Endothelial cell of umbilical vein (primary cell): ENCODE measurements at regions not wholly inside any gene's neighbourhood (a gene's known extent, or its start where the extent isn't known, plus 50 kb on each side); places are given as distances from the start of the nearest gene placed in this dataset.

Source experiments
- BruUV-seq: library from RNA; stranded (reverse); fragments of 400-500 nt; replicated peaks from 2 replicates; lab custom pipeline; 2021; lab: Mats Ljungman, UMichigan
- CTCF ChIA-PET: fragments of 300-600, 350-600 bp; sonication (Branson Sonifier 250); formaldehyde crosslinking; loops from one replicate; lab custom pipeline; 2021; ENCODE audit warnings: antibody characterized with exemption, inconsistent platforms; lab: Charles Lee
- POLR2A ChIA-PET: fragments of 300-600, 350-600 bp; sonication (Branson Sonifier 250); formaldehyde crosslinking; loops from one replicate; lab custom pipeline; 2021; ENCODE audit warnings: antibody characterized with exemption, inconsistent platforms; lab: Charles Lee
- DNase-seq: peaks from one replicate; pipeline ENCODE4 v3.0.0-alpha.2; 2011; ENCODE audit warnings: low read depth, low spot score
- FAIRE-seq: peaks from 2 replicates; lab custom pipeline; 2011; peaks lifted over from hg19 to GRCh38; lab: Jason Lieb, UNC
- H2AFZ ChIP-seq: 2 replicates; pipeline ENCODE4 v1.6.0; 2012; ENCODE audit warnings: low read depth, low read length, control low read depth, inconsistent platforms
- H3K27ac ChIP-seq: 2 replicates; pipeline ENCODE4 v1.5.1; 2011; ENCODE audit warnings: low read depth, mild to moderate bottlenecking, control low read depth, low read length, moderate library complexity; ENCODE audit not compliant: insufficient read depth
- H3K27me3 ChIP-seq, 2 experiments: 2 replicates each; pipeline versions ENCODE4 v1.6.0 to v1.6.1; 2011; ENCODE audit warnings: low read length in 2 of 2, mixed read lengths in 1 of 2; ENCODE audit not compliant: control insufficient read depth in 2 of 2, insufficient read depth in 2 of 2
- H3K36me3 ChIP-seq, 2 experiments: 2 replicates in 1 of 2; 3 replicates in 1 of 2; pipeline ENCODE4 v1.5.1; 2011; ENCODE audit warnings: low read length in 2 of 2, mild to moderate bottlenecking in 1 of 2, moderate library complexity in 1 of 2; ENCODE audit not compliant: control insufficient read depth in 2 of 2, insufficient read depth in 2 of 2; ENCODE audit errors: extremely low read depth in 1 of 2
- H3K4me1 ChIP-seq: 3 replicates; pipeline ENCODE4 v1.5.1; 2011; ENCODE audit warnings: mild to moderate bottlenecking, low read length; ENCODE audit not compliant: control insufficient read depth, insufficient read depth; ENCODE audit errors: extremely low read depth
- H3K4me2 ChIP-seq: 2 replicates; pipeline ENCODE4 v1.6.1; 2011; ENCODE audit warnings: low read length, control low read depth, mixed read lengths; ENCODE audit not compliant: insufficient read depth
- H3K4me3 ChIP-seq, 3 experiments: fragments of 200-600 bp in 1 of 3; sonication (generic), shearing (Covaris generic) in 1 of 3; replicated peaks in 1 of 3; 2 replicates each; pipeline ENCODE4 v1.5.1; 2011 to 2016; ENCODE audit warnings: control low read depth in 3 of 3, low read length in 3 of 3, mild to moderate bottlenecking in 2 of 3, inconsistent platforms in 1 of 3, low read depth in 1 of 3, moderate library complexity in 1 of 3; ENCODE audit not compliant: insufficient read depth in 1 of 3
- H3K79me2 ChIP-seq: 2 replicates; pipeline ENCODE4 v1.6.0; 2012; ENCODE audit warnings: low read length, inconsistent platforms; ENCODE audit not compliant: control insufficient read depth, insufficient read depth
- H3K9ac ChIP-seq: replicated peaks from 2 replicates; pipeline ENCODE3; 2011; ENCODE audit warnings: low read length, control low read depth; ENCODE audit not compliant: insufficient read depth; ENCODE audit errors: extremely low read depth
- H3K9me1 ChIP-seq: replicated peaks from 3 replicates; pipeline ENCODE4 v1.6.0; 2011; ENCODE audit warnings: mild to moderate bottlenecking, low read length; ENCODE audit not compliant: control insufficient read depth, insufficient read depth; ENCODE audit errors: extremely low read depth
- H3K9me3 ChIP-seq: replicated peaks from 2 replicates; pipeline ENCODE4 v1.5.1; 2012; ENCODE audit warnings: low read length, inconsistent platforms; ENCODE audit not compliant: control insufficient read depth, insufficient read depth
- H4K20me1 ChIP-seq: replicated peaks from 2 replicates; pipeline ENCODE3; 2011; ENCODE audit warnings: mild to moderate bottlenecking, low read length; ENCODE audit not compliant: control insufficient read depth, insufficient read depth; ENCODE audit errors: extremely low read depth
- CTCF ChIP-seq, 2 donors: IDR thresholded peaks; 1 replicate in 1 of 2; 2 replicates in 1 of 2; pipeline ENCODE4 v1.5.1; 2011; ENCODE audit warnings: low read length in 2 of 2, mild to moderate bottlenecking in 2 of 2, moderate library complexity in 2 of 2, control low read depth in 1 of 2, inconsistent platforms in 1 of 2, low read depth in 1 of 2; ENCODE audit not compliant: insufficient read depth in 1 of 2; ENCODE audit errors: extremely low read depth in 1 of 2
- EZH2 ChIP-seq: IDR thresholded peaks from 2 replicates; pipeline ENCODE4 v1.6.1; 2012; ENCODE audit warnings: borderline replicate concordance, low read depth, mild to moderate bottlenecking, moderate library complexity, low read length, inconsistent platforms; ENCODE audit not compliant: severe bottlenecking
- FOS ChIP-seq: IDR thresholded peaks from 2 replicates; pipeline ENCODE4 v1.6.1; 2011; ENCODE audit warnings: mild to moderate bottlenecking, low read length, moderate library complexity, borderline replicate concordance; ENCODE audit not compliant: insufficient read depth
- GATA2 ChIP-seq: IDR thresholded peaks from 2 replicates; pipeline ENCODE4 v1.7.0; 2011; ENCODE audit warnings: low read depth, mild to moderate bottlenecking, moderate library complexity, mixed read lengths, low read length; ENCODE audit not compliant: insufficient read length, insufficient read depth
- JUN ChIP-seq: IDR thresholded peaks from 2 replicates; pipeline ENCODE4 v1.6.1; 2011; ENCODE audit warnings: borderline replicate concordance, low read depth; ENCODE audit not compliant: insufficient read length, insufficient read depth
- MAX ChIP-seq: IDR thresholded peaks from 2 replicates; pipeline ENCODE4 v1.6.1; 2011; ENCODE audit not compliant: insufficient read depth, insufficient read length
- MYC ChIP-seq: IDR thresholded peaks from one replicate; pipeline ENCODE4 v1.6.1; 2011; ENCODE audit warnings: mild to moderate bottlenecking, low read depth, low read length
- POLR2A ChIP-seq: IDR thresholded peaks from 2 replicates; pipeline ENCODE4 v1.6.1; 2012; ENCODE audit warnings: low read depth, mild to moderate bottlenecking, control low read depth, low read length
- POLR2AphosphoS5 ChIP-seq: IDR thresholded peaks from 2 replicates; pipeline ENCODE4 v1.6.1; 2012; ENCODE audit warnings: low read depth, mild to moderate bottlenecking, control low read depth, low read length, moderate library complexity; ENCODE audit not compliant: insufficient read depth
- dilution Hi-C: fragments of 300-500 bp; cut with MboI; formaldehyde crosslinking; loops from one replicate; pipeline ENCODE4 v1.15.0; 2019; ENCODE audit warnings: low sequenced_read_pairs; ENCODE audit not compliant: extremely low pct_ligation_motif_present
- intact Hi-C: fragments of 100-400 bp; cut with micrococcal nuclease; formaldehyde crosslinking; loops from one replicate; pipeline ENCODE4 v1.10.0; 2022

- intact Hi-C loops, result no loop called here
- BruUV-seq, result no TSS peak
- Histone ChIP-seq H3K36me3 (no peaks in the 10 kb centered on the region), H3K27me3 (peaks cover 0 to 5% of the 10 kb centered on the region in 2 experiments), H3K27ac (no peak overlapping the region), H3K4me1 (no peaks in the 10 kb centered on the region), H3K9me3 (no peaks in the 10 kb centered on the region), H4K20me1 (no peaks in the 10 kb centered on the region), H3K4me2 (no peak overlapping the region), H3K9ac (no peak overlapping the region), H3K4me3 (no peak overlapping the region), H3K9me1 (no peaks in the 10 kb centered on the region), H2AFZ (no peak overlapping the region), H3K79me2 (no peaks in the 10 kb centered on the region)
- dilution Hi-C loops, result no loop called here
- TF ChIP-seq MAX, result no peak
- no peak for TF ChIP-seq POLR2AphosphoS5
- no peak for TF ChIP-seq JUN
- no peak for TF ChIP-seq FOS
- TF ChIP-seq CTCF (IDR thresholded peaks at IDR 0.05; ENCODE audit: extremely low read depth in 1 of 2, insufficient read depth in 1 of 2, low read depth in 1 of 2, low read length in 2 of 2), result no peak
- no peak for TF ChIP-seq POLR2A
- no peak for TF ChIP-seq MYC
- TF ChIP-seq GATA2, result no peak
- no peak for TF ChIP-seq EZH2
- no peak for DNase-seq
- CTCF ChIA-PET, result interaction anchor here (1.8 kb wide), 1 partner anchor 10 kb away, joined by 5 read pairs; no protein-coding TSS in a partner anchor
- POLR2A ChIA-PET, result no interaction called here
- FAIRE-seq, result no peak
These were observed 169.2 kb upstream of the FHL2 start for GRCh38 chr2:105567996-105568494.
